HK-2 (cell line): ENCODE measurements at regions not wholly inside any gene's neighbourhood (a gene's known extent, or its start where the extent isn't known, plus 50 kb on each side); places are given as distances from the start of the nearest gene placed in this dataset.
A peak's percentile ranks its signal among the peaks of the same experiment; 100 is the strongest.
"Not testable (repeated sequence)": the region's sequence is repeated elsewhere in the genome, so short reads cannot be mapped to it uniquely, and the experiment has no call there.

Source experiments
- DNase-seq: peaks from one replicate; pipeline ENCODE4 v3.0.0-alpha.2; 2018; ENCODE audit not compliant: unreplicated experiment

GRCh38 chr7:131679071-131679470 is 122.6 kb upstream of the PODXL start:
- DNase-seq = not testable (repeated sequence)

- DNase-seq = not testable (repeated sequence)
Measured at GRCh38 chr7:131676850-131677249, 120.4 kb upstream of the PODXL start.

GRCh38 chr7:131674131-131674530 is 117.7 kb upstream of the PODXL start:
- DNase-seq = no peak

GRCh38 chr7:131673576-131673975 is 117.1 kb upstream of the PODXL start:
- no peak for DNase-seq

- no peak for DNase-seq
Measured at GRCh38 chr7:131670406-131670805, 114.0 kb upstream of the PODXL start.

- DNase-seq = no peak
Measured at GRCh38 chr7:131667699-131668098, 111.3 kb upstream of the PODXL start.

- DNase-seq = no peak
Measured at GRCh38 chr7:131665021-131665420, 108.6 kb upstream of the PODXL start.

GRCh38 chr7:131664570-131664969 is 108.1 kb upstream of the PODXL start:
- DNase-seq = no peak

- not testable (repeated sequence) for DNase-seq
Measured at GRCh38 chr7:131662301-131662873, 106.0 kb upstream of the PODXL start.

- no peak for DNase-seq
Measured at GRCh38 chr7:131657881-131658280, 101.5 kb upstream of the PODXL start.

GRCh38 chr7:131656980-131657723 is 100.7 kb upstream of the PODXL start:
- DNase-seq = no peak

- DNase-seq = no peak
Measured at GRCh38 chr7:131655866-131656265, 99.4 kb upstream of the PODXL start.

- DNase-seq = no peak
Measured at GRCh38 chr7:131655447-131655846, 99.0 kb upstream of the PODXL start.

- DNase-seq = peak; percentile 84
Measured at GRCh38 chr7:131654668-131655326, 98.4 kb upstream of the PODXL start.

- no peak for DNase-seq
Measured at GRCh38 chr7:131654249-131654558, 97.8 kb upstream of the PODXL start.

GRCh38 chr7:131653418-131654248 is 97.2 kb upstream of the PODXL start:
- no peak for DNase-seq

GRCh38 chr7:131652934-131653333 is 96.5 kb upstream of the PODXL start:
- DNase-seq = no peak

GRCh38 chr7:131652194-131652593 is 95.8 kb upstream of the PODXL start:
- no peak for DNase-seq

- no peak for DNase-seq
Measured at GRCh38 chr7:131649879-131650278, 93.5 kb upstream of the PODXL start.

- no peak for DNase-seq
Measured at GRCh38 chr7:131649003-131649541, 92.6 kb upstream of the PODXL start.

- no peak for DNase-seq
Measured at GRCh38 chr7:131648491-131648890, 92.1 kb upstream of the PODXL start.

GRCh38 chr7:131646203-131646602 is 89.8 kb upstream of the PODXL start:
- DNase-seq = no peak
